ENCODE measurements at regions not wholly inside any gene's neighbourhood (a gene's known extent, or its start where the extent isn't known, plus 50 kb on each side); places are given as distances from the start of the nearest gene placed in this dataset.

DNA sequence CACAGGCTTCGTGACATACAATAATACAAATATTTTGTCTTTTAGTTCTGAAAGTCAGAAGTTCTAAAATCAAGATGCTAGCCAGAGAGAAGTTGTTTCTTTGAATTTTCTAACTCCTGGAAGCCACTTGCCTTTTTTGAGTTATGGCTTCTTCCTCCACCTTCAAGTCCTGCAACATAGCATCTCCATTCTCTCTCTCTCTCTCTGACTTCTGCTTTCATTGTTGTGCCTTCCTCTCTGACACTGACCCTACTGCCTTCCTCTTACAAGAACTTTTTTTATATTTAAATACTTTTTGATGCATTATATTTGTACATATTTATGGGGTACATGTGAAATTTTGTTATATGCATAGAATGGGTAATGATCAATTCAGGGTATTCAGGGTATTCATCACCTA lies 205.9 kb downstream of the MAP2K6 start:
- TF ChIP-seq CTCF (IDR thresholded peaks at IDR 0.05; ENCODE audit: low read length, missing control alignments) = no peak
- DNase-seq (ENCODE audit: low read depth) = no peak
- H3K4me3 ChIP-seq (replicated peaks; ENCODE audit: low read depth, low read length) = no peak overlapping the region

- DNase-seq (ENCODE audit: low read depth) = no peak
- TF ChIP-seq CTCF (IDR thresholded peaks at IDR 0.05; ENCODE audit: low read length, missing control alignments) = no peak
- H3K4me3 ChIP-seq (replicated peaks; ENCODE audit: low read depth, low read length) = no peak overlapping the region
Measured at GRCh38 chr17:69625474-69625873, 211.0 kb downstream of the MAP2K6 start.

- TF ChIP-seq CTCF (IDR thresholded peaks at IDR 0.05; ENCODE audit: low read length, missing control alignments) = no peak
- no peak for DNase-seq (ENCODE audit: low read depth)
- no peak overlapping the region for H3K4me3 ChIP-seq (replicated peaks; ENCODE audit: low read depth, low read length)
Measured at GRCh38 chr17:69630056-69630635, 215.6 kb downstream of the MAP2K6 start.

GRCh38 chr17:69634844-69635243 lies 220.3 kb downstream of the MAP2K6 start:
- DNase-seq (ENCODE audit: low read depth) = no peak
- TF ChIP-seq CTCF (IDR thresholded peaks at IDR 0.05; ENCODE audit: low read length, missing control alignments) = no peak
- H3K4me3 ChIP-seq (replicated peaks; ENCODE audit: low read depth, low read length) = no peak overlapping the region

DNA sequence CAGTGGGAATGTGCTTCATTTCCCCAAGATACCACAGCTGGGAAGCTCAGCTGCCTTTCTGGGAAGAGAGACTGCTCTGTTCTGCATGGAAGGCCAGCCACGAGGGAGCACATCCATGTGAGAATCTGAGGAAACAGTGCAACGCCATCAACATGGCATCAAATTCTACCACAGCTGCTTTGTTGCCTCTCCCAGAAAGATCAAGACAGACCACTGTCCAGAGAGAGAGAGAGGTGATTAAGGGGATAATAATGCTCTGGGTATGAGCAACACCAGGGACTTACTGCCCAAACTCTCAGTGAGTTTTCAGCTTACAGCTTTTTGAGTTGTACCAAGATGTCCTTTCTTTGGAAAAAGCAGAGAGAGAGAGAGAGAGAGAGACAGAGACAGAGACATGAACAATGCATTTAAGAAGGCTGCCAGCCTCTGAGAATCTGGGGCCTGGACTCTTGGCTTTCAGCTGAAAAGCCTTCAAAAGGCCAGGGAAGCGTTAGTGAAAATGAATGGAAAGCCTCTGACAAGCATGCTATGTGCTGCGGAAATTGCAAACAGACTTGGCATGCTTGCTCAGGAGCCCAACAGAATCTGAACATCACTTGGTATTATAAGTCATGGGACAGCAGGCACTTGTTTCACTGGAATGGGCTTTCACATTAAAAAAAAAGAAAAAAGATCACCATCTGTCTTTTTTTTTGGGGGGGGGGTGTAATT lies 223.1 kb downstream of the MAP2K6 start:
- DNase-seq (ENCODE audit: low read depth) = peak; percentile 16
- no peak overlapping the region for H3K4me3 ChIP-seq (replicated peaks; ENCODE audit: low read depth, low read length)
- no peak for TF ChIP-seq CTCF (IDR thresholded peaks at IDR 0.05; ENCODE audit: low read length, missing control alignments)

DNA sequence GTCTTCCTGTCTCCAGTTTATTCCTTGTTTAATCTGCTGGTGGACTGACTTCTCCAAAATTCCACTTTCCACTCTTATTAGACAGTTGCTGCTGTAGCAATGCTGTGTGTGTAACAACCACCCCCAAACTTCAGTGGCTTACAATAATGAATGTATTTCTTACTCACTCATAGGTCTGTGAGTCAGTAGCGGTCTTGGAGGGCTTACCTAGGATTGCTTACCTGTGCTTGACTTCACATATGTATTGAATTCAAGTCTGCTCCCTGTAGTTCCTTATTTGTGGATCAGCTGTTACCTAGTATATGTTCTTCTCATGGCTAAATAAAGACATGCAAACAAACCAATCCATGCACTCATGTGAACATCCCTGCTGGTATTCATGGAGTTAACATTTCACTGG lies 224.6 kb downstream of the MAP2K6 start:
- TF ChIP-seq CTCF (IDR thresholded peaks at IDR 0.05; ENCODE audit: low read length, missing control alignments) = no peak
- DNase-seq (ENCODE audit: low read depth) = no peak
- H3K4me3 ChIP-seq (replicated peaks; ENCODE audit: low read depth, low read length) = no peak overlapping the region

DNA sequence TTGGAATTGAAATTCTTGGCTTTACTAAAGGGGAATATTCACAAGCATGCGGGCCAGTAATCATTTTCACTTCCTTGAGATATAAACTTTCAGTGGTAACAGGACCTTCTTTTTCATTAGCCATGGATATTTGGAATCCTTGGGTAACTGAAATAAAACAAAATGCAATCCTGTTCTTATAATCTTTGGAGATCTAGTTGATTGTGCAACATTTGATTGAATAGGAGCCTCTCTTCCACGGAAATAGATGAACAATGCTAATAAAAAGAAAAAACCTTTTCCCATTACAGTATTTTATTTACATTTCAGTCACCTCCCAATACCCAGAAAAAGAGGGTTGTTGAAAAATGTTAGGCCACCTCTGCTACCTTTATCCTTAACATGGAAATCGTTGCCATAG lies 225.6 kb downstream of the MAP2K6 start:
- no peak for TF ChIP-seq CTCF (IDR thresholded peaks at IDR 0.05; ENCODE audit: low read length, missing control alignments)
- DNase-seq (ENCODE audit: low read depth) = no peak

More for the DNA sequence above, 225.6 kb downstream of the MAP2K6 start:
- no peak overlapping the region for H3K4me3 ChIP-seq (replicated peaks; ENCODE audit: low read depth, low read length)

Measured in fibroblast of pulmonary artery (primary cell).